Osteocyte (in vitro differentiated cells): ENCODE measurements at regions not wholly inside any gene's neighbourhood (a gene's known extent, or its start where the extent isn't known, plus 50 kb on each side); places are given as distances from the start of the nearest gene placed in this dataset.

ENCODE experiments used
- DNase-seq: peaks from one replicate; pipeline ENCODE4 v3.0.0; 2021; ENCODE audit warnings: mixed read lengths; ENCODE audit not compliant: unreplicated experiment; ENCODE audit errors: extremely low spot score
- H3K27ac Mint-ChIP-seq: one replicate; pipeline ENCODE4 v1.8.0; 2021; ENCODE audit warnings: mild to moderate bottlenecking, mixed read lengths; ENCODE audit not compliant: unreplicated experiment
- H3K27me3 Mint-ChIP-seq: one replicate; pipeline ENCODE4 v1.8.0; 2021; ENCODE audit warnings: mixed read lengths; ENCODE audit not compliant: unreplicated experiment
- H3K36me3 Mint-ChIP-seq: one replicate; pipeline ENCODE4 v1.8.0; 2021; ENCODE audit warnings: mixed read lengths; ENCODE audit not compliant: unreplicated experiment
- H3K4me1 Mint-ChIP-seq: one replicate; pipeline ENCODE4 v1.8.0; 2021; ENCODE audit warnings: mixed read lengths; ENCODE audit not compliant: unreplicated experiment
- H3K4me3 Mint-ChIP-seq: one replicate; pipeline ENCODE4 v1.8.0; 2021; ENCODE audit warnings: mild to moderate bottlenecking, moderate library complexity, mixed read lengths; ENCODE audit not compliant: unreplicated experiment
- H3K9me3 Mint-ChIP-seq: one replicate; pipeline ENCODE4 v1.8.0; 2021; ENCODE audit warnings: mixed read lengths; ENCODE audit not compliant: unreplicated experiment
- TF ChIP-seq, protein P1 (sequence below): fragments of 200-600 bp; sonication (generic); IDR thresholded peaks from 2 replicates; pipeline ENCODE4 v1.5.0; 2021; ENCODE audit warnings: antibody characterized with exemption, mild to moderate bottlenecking, moderate library complexity

DNA sequence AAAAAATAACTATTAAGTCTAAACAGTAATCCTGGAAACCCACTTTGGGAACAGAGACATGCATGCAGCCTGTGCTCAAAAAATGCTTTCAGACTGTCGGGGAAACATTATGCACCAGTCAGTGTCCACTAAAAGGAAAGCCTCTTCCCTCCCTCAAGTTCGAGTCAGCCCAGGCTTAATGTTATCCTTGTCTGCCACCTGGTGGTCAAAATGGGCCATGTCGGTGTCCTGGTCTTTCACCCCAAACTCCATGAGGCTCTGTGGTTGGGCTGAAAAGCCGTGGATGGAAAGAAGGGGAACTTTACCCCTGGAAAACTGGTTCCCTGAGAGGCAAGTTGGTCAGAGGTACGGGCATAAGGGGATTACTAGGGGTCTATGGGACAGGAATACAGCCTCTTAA lies 88.4 kb upstream of the ZNF492 start:
- no peaks in the 10 kb centered on the region for H3K27me3 Mint-ChIP-seq
- no peaks in the 10 kb centered on the region for H3K4me1 Mint-ChIP-seq
- DNase-seq: no peak
- TF ChIP-seq, protein P1, sequence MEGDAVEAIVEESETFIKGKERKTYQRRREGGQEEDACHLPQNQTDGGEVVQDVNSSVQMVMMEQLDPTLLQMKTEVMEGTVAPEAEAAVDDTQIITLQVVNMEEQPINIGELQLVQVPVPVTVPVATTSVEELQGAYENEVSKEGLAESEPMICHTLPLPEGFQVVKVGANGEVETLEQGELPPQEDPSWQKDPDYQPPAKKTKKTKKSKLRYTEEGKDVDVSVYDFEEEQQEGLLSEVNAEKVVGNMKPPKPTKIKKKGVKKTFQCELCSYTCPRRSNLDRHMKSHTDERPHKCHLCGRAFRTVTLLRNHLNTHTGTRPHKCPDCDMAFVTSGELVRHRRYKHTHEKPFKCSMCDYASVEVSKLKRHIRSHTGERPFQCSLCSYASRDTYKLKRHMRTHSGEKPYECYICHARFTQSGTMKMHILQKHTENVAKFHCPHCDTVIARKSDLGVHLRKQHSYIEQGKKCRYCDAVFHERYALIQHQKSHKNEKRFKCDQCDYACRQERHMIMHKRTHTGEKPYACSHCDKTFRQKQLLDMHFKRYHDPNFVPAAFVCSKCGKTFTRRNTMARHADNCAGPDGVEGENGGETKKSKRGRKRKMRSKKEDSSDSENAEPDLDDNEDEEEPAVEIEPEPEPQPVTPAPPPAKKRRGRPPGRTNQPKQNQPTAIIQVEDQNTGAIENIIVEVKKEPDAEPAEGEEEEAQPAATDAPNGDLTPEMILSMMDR: no peak
- H3K9me3 Mint-ChIP-seq: peaks cover 37% of the 10 kb centered on the region
- H3K36me3 Mint-ChIP-seq: peaks cover 2% of the 10 kb centered on the region
- no peak overlapping the region for H3K27ac Mint-ChIP-seq
- no peak overlapping the region for H3K4me3 Mint-ChIP-seq

DNA sequence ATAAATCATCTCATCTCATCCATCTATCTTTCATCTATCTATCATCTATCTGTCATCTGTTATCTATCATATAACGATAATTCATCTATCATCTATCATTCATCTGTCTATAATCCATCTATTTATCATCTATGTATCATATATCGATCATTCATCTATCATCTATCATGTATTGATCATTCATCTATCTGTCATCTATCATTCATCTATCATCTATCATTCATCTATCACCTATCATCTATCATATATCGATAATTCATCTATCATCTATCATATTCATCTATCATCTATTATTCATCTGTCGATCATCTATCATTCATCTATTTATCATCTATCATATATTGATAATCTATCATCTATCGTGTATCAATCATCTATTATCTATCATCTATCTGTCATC lies 100.4 kb upstream of the ZNF492 start:
- Mint-ChIP-seq H3K4me1 (no peaks in the 10 kb centered on the region), H3K4me3 (no peak overlapping the region), H3K36me3 (no peaks in the 10 kb centered on the region), H3K27ac (no peak overlapping the region), H3K27me3 (no peaks in the 10 kb centered on the region), H3K9me3 (peaks cover 49% of the 10 kb centered on the region)
- no peak for DNase-seq
- TF ChIP-seq, protein P1: no peak

DNA sequence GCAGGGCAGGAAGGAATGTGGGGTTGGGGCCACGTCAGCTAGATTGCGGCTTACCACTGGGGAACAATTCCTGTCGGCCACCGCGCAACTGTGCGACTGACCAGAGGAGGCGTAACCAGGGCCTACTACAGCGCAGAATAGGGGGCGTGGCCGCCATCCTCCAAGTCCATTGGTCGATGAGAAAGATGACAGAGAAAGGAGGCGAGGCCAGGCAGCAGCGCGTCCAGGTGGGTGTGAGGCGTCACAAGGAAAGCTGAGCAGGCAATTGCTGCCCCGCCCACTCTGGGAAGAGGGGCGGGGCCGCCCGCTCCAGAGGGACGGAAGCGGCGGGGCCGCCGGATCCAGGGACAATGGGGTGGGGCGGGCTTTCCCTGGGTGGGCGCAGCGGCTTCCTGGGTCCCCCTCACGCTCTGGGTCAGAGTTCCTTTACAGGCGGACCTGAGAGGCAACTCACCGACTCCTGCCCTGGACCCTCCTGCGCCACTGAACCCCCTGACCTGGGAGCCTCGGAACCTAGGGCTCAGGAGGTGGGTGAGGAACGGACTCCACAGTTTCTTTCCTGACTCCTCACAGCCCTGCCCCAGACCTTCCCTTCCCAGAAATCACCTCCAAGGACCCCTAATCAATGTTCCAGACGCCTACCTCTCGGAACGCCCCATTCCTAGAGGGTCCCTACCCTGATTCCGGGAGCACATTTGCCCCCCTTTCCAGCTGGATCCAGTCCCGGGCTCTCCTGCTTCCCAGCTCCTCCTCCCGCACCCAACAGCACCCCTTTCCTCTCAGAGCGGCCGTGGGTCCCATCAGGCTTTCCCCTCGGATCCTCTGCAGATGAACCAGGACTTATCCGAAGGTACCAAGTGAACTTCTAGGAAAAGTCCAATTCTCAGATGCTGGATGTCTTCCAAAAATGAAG lies 101.5 kb upstream of the ZNF492 start:
- Mint-ChIP-seq H3K27ac (no peak overlapping the region), H3K27me3 (no peaks in the 10 kb centered on the region), H3K4me3 (no peak overlapping the region), H3K4me1 (no peaks in the 10 kb centered on the region), H3K9me3 (peaks cover 50% of the 10 kb centered on the region), H3K36me3 (no peaks in the 10 kb centered on the region)
- TF ChIP-seq, protein P1: no peak
- no peak for DNase-seq

DNA sequence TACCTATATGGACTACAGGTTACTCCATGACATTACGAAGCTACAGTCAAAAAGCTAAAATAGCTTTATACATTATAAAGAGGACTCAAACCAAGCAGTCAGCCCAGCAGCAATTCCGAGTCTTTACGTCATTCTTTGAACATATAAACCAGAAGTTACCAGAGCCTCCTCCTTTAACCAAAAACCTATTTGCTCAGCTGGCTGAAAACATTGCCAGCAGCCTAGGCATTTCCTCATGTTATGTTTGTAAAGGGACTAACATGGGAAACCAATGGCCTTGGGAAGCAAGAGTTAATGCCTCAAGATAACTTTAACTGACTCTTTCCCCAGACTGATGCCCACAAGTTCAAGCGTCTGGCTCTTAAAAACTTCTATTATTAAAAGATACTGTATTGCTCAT lies 104.1 kb upstream of the ZNF492 start:
- TF ChIP-seq, protein P1: no peak

DNA sequence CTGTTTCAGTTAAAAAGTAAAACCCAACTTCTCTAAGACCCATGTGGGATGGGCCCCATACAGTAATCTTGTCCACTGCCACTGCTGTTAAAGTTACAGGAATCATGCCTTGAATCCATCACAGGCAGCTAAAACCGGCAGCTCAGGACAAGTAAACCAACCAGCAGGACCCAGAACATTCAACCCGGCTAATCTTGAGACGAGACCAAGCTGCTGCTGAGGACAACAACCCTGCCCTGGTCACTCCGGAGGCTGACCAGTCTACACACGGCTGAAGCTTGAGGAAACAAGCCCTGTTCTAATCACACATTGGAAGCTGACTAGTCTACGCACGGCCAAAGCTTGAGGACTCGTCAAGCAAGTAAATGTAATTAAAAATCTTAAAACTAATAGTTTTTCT lies 105.2 kb upstream of the ZNF492 start:
- DNase-seq: no peak
- TF ChIP-seq, protein P1: no peak
- no peaks in the 10 kb centered on the region for H3K36me3 Mint-ChIP-seq
- H3K4me1 Mint-ChIP-seq: no peaks in the 10 kb centered on the region
- no peak overlapping the region for H3K4me3 Mint-ChIP-seq
- no peak overlapping the region for H3K27ac Mint-ChIP-seq
- H3K9me3 Mint-ChIP-seq: peaks cover 52% of the 10 kb centered on the region
- no peaks in the 10 kb centered on the region for H3K27me3 Mint-ChIP-seq

More for the DNA sequence above, 104.1 kb upstream of the ZNF492 start:
- no peaks in the 10 kb centered on the region for H3K27me3 Mint-ChIP-seq
- H3K36me3 Mint-ChIP-seq: no peaks in the 10 kb centered on the region
- H3K4me1 Mint-ChIP-seq: no peaks in the 10 kb centered on the region
- DNase-seq: no peak
- H3K9me3 Mint-ChIP-seq: peaks cover 53% of the 10 kb centered on the region
- no peak overlapping the region for H3K4me3 Mint-ChIP-seq
- no peak overlapping the region for H3K27ac Mint-ChIP-seq
